HL-60 (cell line): ENCODE measurements at regions not wholly inside any gene's neighbourhood (a gene's known extent, or its start where the extent isn't known, plus 50 kb on each side); places are given as distances from the start of the nearest gene placed in this dataset.

Experiments used
- DNase-seq, 2 experiments: peaks; one replicate each; pipeline ENCODE4 v3.0.0-alpha.2; 2010 to 2020; ENCODE audit warnings: low read depth in 1 of 2, low spot score in 1 of 2
- H3K27ac ChIP-seq: fragments of 250-450 bp; sonication (Bioruptor Pico); replicated peaks from 2 replicates; pipeline ENCODE4 v1.5.1; 2020; ENCODE audit warnings: mild to moderate bottlenecking, moderate library complexity
- H3K27me3 ChIP-seq: fragments of 250-450 bp; sonication (Bioruptor Pico); 2 replicates; pipeline ENCODE4 v1.5.1; 2021; ENCODE audit warnings: mild to moderate bottlenecking, moderate library complexity; ENCODE audit not compliant: insufficient read depth, poor library complexity, severe bottlenecking
- H3K4me3 ChIP-seq: replicated peaks from 2 replicates; pipeline ENCODE4 v1.5.1; 2011; ENCODE audit warnings: mild to moderate bottlenecking, control low read depth, low read length; ENCODE audit not compliant: insufficient read depth
- GABPA ChIP-seq: IDR thresholded peaks from 2 replicates; pipeline ENCODE4 v1.6.1; 2012; ENCODE audit warnings: low read depth
- POLR2AphosphoS5 ChIP-seq: IDR thresholded peaks from 2 replicates; pipeline ENCODE4 v1.6.1; 2012; ENCODE audit warnings: low read depth
- SPI1 ChIP-seq: IDR thresholded peaks from 2 replicates; pipeline ENCODE4 v1.6.1; 2012; ENCODE audit warnings: low read depth, mild to moderate bottlenecking, borderline replicate concordance
- TF ChIP-seq, protein P1 (sequence below): IDR thresholded peaks from 2 replicates; pipeline ENCODE4 v1.6.1; 2012; ENCODE audit warnings: low read depth; ENCODE audit not compliant: insufficient replicate concordance
- TF ChIP-seq, protein P2 (sequence below): IDR thresholded peaks from one replicate; pipeline ENCODE4 v1.5.1; 2011; ENCODE audit warnings: low read length, control low read depth, inconsistent platforms; ENCODE audit not compliant: insufficient read depth

DNA sequence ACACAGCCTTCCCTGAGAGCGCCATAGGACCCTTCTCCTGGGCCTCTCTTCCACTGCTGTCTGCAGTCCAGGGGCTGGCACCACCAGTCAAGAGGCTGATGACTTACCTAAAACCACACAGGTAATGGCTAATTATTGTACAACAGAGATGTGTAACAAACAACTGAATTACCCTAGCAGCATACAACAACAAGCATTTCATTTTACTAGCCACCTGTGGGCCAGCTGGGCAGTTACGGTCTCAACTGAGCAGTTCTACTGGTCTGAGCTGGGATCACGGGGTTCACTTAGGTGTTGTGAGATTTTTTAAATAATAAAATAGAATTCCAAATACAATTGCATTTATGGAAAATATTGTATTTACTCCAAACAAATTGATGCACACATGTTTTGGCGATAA is 431.9 kb downstream of the TNS3 start:
- no peak for TF ChIP-seq GABPA
- TF ChIP-seq POLR2AphosphoS5 = no peak
- TF ChIP-seq, protein P1, sequence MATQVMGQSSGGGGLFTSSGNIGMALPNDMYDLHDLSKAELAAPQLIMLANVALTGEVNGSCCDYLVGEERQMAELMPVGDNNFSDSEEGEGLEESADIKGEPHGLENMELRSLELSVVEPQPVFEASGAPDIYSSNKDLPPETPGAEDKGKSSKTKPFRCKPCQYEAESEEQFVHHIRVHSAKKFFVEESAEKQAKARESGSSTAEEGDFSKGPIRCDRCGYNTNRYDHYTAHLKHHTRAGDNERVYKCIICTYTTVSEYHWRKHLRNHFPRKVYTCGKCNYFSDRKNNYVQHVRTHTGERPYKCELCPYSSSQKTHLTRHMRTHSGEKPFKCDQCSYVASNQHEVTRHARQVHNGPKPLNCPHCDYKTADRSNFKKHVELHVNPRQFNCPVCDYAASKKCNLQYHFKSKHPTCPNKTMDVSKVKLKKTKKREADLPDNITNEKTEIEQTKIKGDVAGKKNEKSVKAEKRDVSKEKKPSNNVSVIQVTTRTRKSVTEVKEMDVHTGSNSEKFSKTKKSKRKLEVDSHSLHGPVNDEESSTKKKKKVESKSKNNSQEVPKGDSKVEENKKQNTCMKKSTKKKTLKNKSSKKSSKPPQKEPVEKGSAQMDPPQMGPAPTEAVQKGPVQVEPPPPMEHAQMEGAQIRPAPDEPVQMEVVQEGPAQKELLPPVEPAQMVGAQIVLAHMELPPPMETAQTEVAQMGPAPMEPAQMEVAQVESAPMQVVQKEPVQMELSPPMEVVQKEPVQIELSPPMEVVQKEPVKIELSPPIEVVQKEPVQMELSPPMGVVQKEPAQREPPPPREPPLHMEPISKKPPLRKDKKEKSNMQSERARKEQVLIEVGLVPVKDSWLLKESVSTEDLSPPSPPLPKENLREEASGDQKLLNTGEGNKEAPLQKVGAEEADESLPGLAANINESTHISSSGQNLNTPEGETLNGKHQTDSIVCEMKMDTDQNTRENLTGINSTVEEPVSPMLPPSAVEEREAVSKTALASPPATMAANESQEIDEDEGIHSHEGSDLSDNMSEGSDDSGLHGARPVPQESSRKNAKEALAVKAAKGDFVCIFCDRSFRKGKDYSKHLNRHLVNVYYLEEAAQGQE = no peak
- no peak for TF ChIP-seq SPI1
- TF ChIP-seq, protein P2, sequence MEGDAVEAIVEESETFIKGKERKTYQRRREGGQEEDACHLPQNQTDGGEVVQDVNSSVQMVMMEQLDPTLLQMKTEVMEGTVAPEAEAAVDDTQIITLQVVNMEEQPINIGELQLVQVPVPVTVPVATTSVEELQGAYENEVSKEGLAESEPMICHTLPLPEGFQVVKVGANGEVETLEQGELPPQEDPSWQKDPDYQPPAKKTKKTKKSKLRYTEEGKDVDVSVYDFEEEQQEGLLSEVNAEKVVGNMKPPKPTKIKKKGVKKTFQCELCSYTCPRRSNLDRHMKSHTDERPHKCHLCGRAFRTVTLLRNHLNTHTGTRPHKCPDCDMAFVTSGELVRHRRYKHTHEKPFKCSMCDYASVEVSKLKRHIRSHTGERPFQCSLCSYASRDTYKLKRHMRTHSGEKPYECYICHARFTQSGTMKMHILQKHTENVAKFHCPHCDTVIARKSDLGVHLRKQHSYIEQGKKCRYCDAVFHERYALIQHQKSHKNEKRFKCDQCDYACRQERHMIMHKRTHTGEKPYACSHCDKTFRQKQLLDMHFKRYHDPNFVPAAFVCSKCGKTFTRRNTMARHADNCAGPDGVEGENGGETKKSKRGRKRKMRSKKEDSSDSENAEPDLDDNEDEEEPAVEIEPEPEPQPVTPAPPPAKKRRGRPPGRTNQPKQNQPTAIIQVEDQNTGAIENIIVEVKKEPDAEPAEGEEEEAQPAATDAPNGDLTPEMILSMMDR = no peak
- no peak overlapping the region for H3K27ac ChIP-seq
- no peak for DNase-seq
- H3K27me3 ChIP-seq = no peaks in the 10 kb centered on the region
- no peak overlapping the region for H3K4me3 ChIP-seq

DNA sequence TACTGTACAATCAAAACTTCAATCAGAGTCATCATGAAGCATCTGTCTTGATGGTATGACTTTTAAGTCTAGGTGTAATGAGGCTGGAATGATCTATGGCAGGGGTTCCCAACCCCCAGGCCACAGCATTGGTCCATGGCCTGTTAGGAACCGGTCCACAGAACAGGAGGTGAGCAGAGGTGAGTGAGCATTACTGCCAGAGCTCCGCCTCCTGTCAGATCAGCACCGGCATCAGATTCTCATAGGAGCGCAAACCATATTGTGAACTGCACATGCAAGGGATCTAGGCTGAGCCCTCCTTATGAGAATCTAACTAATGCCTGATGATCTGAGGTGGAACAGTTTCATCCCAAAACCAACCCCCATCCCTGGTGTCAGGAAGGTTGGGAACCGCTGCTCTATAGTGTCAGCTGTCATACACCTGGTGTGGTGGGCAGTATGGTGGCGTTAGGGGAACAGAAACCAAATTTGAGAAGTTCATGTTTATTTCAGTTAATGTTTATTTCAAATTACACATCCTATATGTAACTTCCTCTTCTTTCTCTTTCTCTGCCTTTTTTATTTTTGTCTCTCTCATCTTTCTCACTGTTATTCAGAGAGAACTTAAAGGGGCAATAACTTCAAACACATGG is 432.6 kb downstream of the TNS3 start:
- H3K4me3 ChIP-seq = no peak overlapping the region
- H3K27ac ChIP-seq = no peak overlapping the region
- no peak for DNase-seq
- TF ChIP-seq GABPA = no peak
- H3K27me3 ChIP-seq = no peaks in the 10 kb centered on the region

DNA sequence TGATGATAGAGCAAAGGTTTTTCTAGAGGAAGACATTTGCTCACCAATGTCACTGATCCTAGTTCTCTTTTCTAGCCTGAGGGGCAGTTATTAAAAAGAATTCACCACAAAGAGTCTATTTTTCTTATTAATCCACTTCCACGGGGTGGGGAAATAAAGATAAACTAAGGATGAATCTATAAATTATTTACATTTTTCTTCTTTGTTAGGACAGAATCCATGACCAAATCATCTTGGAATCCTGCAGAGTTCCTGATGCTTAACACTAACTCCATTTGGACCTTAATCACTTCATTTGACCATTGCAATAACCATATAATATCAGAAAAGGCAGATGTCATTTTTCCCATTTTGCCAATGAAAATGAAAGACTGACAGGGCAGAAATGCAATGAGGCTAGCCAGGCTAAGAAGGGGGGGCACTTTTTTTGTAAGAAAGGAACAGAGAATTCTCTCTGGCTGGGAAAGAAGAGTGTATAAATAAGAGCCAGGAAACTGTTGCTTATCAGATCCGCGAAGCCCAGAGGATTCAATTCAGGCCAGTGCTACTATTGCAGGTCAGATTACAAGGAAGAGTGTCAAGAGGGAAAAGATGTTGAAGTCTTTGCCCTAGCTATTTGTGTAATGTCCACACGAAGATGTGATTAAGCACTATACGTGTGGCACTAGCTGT is 433.2 kb downstream of the TNS3 start:
- Histone ChIP-seq H3K27ac (no peak overlapping the region), H3K4me3 (no peak overlapping the region), H3K27me3 (no peaks in the 10 kb centered on the region)
- TF ChIP-seq, protein P1 = no peak
- TF ChIP-seq, protein P2 = no peak
- TF ChIP-seq POLR2AphosphoS5 (no peak), GABPA (no peak), SPI1 (no peak)
- DNase-seq = no peak

DNA sequence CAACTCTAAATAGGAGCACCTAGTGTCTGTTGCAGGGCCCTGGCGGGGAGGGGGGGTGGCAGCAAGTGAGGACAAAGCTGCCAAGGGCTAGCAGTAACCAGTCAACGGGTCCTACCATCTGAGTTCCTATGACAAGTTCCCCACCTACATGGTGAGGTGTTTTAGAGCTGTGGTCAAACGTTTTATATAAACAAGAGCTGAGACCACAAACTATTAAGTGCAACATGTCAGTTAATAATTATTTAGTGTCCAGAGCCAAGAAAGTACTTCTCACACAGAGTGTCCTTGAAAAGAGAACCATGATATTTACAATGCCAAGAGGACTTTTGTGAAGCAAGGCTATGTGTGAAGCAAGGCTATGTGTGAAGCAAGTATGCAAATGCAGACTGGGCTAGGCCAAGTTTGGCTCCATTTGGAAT is 434.7 kb downstream of the TNS3 start:
- no peak for DNase-seq
- Histone ChIP-seq H3K4me3 (no peak overlapping the region), H3K27me3 (no peaks in the 10 kb centered on the region), H3K27ac (no peak overlapping the region)
- TF ChIP-seq GABPA (no peak), SPI1 (no peak), POLR2AphosphoS5 (no peak)
- TF ChIP-seq, protein P2 = no peak
- TF ChIP-seq, protein P1 = no peak
